Adrenal gland (tissue), 5 donors: ENCODE measurements at regions not wholly inside any gene's neighbourhood (a gene's known extent, or its start where the extent isn't known, plus 50 kb on each side); places are given as distances from the start of the nearest gene placed in this dataset.

ENCODE experiments used
- CTCF ChIP-seq, 6 experiments: fragments of 450-650 bp in 4 of 6; fragments of 200-600 bp in 2 of 6; sonication (generic) in 1 of 6; IDR thresholded peaks; 1 replicate in 5 of 6; 2 replicates in 1 of 6; pipeline versions ENCODE4 v1.5.1 to v1.8.0; 2016 to 2021; ENCODE audit warnings: antibody characterized with exemption in 6 of 6, mild to moderate bottlenecking in 2 of 6, moderate library complexity in 1 of 6
- POLR2A ChIP-seq, 2 donors: fragments of 450-650 bp; IDR thresholded peaks; one replicate each; pipeline ENCODE4 v1.6.1; 2017; ENCODE audit warnings: antibody characterized with exemption in 2 of 2, mild to moderate bottlenecking in 2 of 2, moderate library complexity in 1 of 2
- donor health status: DM: no; HTN: no; CAD: no.

DNA sequence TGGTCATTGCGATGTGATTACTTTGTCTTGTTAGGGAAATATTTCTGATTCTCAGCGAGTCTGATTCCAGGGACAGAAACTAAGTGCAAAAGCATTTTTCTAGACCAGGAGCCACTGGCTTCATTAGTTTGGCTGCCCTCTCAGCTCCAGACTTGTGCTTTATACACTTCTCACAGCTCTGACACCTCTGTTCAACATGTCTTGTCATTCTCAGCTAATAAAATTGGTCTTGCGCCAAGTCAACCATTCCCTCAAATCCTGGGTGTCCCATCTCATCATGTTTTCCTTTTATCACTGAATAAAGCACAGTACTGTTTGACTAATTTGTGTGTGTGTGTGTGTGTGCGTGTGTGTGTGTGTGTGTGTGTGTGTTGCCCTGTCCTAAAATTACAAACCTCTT is 215.5 kb upstream of the EPHA4 start:
- TF ChIP-seq CTCF (IDR thresholded peaks at IDR 0.05) = no peak
- no peak for TF ChIP-seq POLR2A (IDR thresholded peaks at IDR 0.05)
